Right hindlimb (tissue), 1 donor: ENCODE measurements at regions not wholly inside any gene's neighbourhood (a gene's known extent, or its start where the extent isn't known, plus 50 kb on each side); places are given as distances from the start of the nearest gene placed in this dataset.
A peak's percentile ranks its signal among the peaks of the same experiment; 100 is the strongest.

Source experiments
- DNase-seq: peaks from one replicate; pipeline ENCODE4 v3.0.0-alpha.2; 2018

DNA sequence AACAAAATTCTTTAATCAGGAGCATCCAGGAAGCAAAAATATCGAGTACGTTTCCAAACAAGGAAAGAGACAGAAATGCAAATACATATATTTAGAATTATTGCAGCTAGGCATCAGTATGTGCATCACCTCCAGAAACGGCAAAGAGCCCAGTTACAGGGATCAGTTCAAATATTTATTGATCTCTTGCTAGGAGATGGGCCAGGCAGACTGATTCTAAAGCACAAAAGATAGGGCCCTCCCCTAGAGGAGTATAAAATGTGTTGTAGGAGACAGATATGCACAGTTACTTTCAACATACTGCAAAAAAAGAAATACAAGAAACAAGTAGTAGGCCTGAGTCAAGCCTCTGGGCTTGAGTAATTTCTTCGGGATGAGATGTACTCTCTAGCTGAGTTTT, 80.7 kb upstream of the NHSL1 start:
- no peak for DNase-seq

DNA sequence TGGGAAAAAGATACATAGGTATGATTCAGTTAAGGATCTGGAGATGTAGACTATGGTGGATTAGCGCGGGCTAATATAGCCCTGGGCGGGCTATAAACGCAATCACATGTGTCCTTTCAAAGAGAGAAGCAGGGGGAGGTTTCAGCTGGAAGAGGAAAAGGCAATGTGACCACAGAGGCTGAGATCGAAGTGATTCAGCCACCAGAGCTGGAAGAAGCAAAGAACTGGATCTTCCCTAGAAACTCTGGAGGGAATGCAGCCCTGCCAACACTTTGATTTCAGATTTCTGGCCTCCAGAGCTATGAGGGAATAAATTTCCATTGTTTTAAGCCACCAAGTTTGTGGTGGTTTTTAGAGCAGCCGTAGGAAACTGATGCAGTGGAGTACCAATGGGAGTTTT, 81.5 kb upstream of the NHSL1 start:
- no peak for DNase-seq

DNA sequence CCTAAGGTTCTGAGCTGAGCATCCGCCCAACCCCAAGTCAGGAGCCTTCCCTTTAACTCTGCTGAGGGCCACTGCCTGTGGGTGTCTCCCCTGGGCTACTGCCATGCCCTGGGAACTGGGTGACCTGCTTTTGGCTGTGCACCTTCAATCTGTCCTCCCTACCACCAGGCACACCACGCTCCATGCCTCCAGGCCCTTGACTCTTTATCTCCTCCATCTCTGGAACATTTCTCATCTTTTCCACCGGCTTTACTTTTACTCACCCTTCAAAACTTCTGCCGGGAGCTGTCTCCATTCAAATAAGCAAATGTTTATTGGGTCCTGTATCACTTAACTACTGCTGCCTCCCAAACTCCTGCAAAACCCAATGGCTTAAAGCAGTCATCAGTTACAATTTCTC, 83.3 kb upstream of the NHSL1 start:
- DNase-seq = no peak

GRCh38 chr6:138586638-138587037, 87.3 kb upstream of the NHSL1 start:
- no peak for DNase-seq

- DNase-seq = peak; percentile 73
Observed at GRCh38 chr6:138588805-138589434, 89.6 kb upstream of the NHSL1 start.

DNA sequence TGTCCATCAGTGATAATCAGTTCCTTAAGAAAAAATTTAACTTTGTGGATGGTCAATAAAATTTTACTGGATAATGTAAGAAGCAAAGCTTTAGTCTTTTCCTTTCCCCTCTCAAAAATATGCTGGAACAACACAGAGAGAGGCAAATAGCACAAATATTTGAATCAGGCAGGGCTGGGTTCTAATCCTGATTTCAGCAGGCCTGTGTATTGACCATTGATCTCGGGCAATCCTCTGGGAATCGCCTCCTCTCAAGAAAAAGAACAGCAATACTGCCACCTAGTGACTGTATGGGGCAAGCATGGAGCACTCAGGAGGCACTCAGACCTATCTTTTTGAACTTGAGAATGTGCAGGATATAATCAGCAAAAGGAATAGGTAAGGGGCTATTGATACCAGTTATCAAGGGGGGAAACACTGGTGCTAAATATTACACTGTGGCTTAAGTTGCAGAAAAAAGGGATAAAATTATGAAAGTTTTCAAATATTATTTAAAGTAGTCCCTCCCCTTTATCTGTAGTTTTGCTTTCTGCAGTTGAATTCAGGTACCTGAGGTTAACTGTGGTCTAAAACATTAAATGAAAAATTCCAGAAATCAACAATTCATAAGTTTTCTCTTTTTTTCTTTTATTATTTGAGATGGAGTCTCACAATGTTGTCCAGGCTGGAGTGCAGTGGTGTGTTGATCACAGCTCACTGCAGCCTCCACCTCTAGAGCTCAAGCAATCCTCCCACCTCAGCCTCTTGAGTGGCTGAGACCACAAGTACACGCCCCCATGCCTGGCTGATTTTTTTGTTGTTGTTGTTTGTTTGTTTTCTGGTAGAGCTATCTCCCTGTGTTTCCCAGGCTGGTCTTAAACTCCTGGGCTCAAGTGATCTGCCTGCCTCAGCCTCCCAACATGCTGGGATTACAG, 91.8 kb upstream of the NHSL1 start:
- peak; percentile 54 for DNase-seq

DNA sequence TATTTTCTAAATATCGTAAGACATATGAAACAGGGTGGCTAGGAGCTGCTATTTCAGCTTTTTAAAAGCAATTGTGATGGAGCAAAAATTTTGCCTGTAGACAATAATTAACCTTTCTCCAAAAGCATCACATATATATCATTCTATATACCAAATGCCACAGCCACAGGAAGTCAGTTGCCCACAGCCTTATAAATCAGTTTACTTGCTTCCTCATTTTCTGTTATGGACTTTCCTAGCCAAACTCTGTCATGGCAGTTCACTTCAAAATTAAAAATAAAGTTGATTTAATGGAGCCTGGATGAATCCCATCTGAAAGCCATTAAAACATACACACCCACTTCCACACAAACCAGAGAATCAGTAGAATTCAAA, 93.4 kb upstream of the NHSL1 start:
- DNase-seq = no peak

GRCh38 chr6:138593124-138593877, 94.0 kb upstream of the NHSL1 start:
- DNase-seq = peak; percentile 64

DNA sequence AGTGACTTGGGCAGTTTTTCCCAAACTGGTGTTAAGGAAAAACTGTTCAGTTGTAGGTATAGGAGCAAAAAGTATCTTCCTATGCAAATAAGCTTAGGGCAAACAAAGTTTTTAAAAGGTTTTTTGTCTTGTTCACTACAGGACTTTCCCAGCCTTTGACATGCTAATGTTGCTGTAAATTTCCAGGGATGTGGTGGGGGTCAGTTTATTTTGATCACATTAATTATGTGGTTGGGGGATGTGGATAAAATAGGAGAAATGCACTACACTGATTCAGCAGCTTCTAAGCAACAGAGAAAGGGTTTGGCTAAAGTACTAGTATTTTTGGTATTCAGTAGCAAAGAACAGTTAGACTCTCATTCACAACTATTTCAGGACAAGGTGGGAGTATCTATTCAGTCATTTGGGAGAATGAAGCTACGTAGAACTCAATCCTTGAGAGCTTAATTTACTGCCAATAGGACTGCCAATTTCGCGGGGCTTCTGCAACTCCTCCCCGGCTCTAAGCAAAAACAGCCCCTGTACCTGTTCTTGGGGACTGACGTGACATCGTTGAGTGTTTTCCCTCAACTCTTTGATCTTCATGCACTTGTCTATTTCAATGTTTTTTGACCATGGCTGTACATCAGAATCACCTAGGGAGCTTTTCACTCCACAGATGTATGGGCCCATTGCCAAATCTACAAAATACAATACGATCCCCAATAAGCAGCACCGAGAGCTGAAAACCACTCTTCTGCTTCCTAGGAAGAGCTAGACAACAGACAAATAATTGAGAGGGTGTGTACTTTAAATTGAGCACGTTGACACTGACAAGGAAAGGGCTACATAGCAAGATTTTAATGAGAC, 94.8 kb upstream of the NHSL1 start:
- no peak for DNase-seq

GRCh38 chr6:138594758-138595140, 95.5 kb upstream of the NHSL1 start:
- no peak for DNase-seq

GRCh38 chr6:138596126-138596525, 96.8 kb upstream of the NHSL1 start:
- no peak for DNase-seq

DNA sequence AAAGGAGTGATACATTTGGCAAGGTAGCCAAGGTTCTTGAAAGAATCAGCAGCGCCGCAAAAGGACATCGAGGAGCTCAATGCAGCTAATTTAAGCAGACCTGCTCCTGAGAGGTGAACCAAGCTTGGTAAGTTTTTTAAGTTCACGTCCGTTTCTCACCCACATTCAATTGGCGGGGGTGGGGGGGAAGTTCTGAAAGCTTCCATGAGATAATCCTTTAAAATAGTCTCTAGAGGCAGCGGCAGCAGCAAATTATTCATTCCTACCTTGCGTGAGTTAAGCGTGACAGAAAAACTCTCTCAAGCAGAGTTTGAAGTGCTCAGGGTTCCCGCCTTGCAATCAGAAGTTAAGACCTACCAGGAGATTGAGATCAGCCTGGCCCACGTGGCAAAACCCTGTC, 97.3 kb upstream of the NHSL1 start:
- no peak for DNase-seq

DNA sequence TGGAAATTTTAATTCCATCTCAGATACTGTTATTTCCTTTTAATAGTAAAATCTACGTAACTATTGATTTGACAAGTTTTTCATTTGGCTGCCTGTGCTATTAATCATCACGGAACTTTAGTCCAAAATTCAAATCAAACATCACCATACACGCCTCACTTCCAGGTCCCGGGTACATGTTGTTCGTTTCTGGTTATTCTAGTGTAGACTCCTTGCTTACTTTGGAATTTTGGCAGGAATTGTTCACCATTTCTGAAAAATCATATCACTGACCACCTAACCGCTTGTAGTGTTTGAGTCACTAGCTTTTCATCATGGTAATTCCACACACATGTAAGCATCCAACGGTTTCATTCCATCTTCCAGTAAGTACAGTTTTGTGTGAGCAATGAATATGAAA, 98.0 kb upstream of the NHSL1 start:
- no peak for DNase-seq

DNA sequence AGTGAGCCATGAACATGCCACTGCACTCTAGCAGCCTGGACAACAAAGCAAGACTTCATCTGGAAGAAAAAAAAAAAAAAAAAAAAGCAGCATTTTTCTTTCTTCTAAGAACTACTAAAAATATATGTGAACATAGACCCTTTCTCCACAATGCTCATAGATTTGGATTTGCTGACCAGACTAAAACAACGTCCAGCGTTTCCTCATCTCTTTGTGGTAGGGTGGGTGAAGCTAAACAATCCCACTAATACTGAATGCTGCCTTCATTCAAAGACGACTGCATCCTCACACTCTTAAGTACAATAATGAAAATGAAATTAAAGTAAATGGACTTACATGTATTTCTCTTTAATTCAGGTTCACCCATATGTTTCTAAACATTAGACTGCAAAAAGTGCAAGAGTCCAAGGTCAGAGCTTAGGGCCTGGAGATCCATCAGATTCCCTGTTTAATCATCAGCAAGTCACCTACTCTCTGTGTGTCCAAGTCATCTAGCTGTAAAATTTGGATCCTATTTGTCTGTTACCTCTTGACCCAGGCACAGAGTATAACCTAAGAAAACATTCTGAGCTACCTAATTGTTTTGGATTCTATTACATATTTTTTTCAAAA, 99.4 kb upstream of the NHSL1 start:
- no peak for DNase-seq

DNA sequence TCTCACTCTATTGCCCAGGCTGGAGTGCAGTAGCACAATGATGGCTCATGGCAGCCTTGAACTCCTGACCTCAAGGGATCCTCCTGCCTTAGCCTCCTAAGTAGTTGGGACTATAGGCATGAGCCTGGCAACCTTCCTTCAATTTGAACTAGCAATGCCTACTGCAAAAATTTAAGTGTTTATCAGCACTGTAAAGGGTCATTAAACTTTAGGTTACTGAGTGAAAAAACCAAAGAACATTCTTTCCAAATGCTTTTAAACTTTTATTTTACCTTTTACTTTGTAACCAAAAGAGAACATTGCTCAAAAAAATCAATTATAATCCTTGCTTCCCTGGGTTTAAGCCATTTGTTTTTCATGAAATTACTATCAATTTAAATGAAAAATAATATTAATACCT, 101.0 kb upstream of the NHSL1 start:
- no peak for DNase-seq

GRCh38 chr6:138600726-138601125, 101.4 kb upstream of the NHSL1 start:
- DNase-seq = no peak

GRCh38 chr6:138601128-138601527, 101.8 kb upstream of the NHSL1 start:
- DNase-seq = no peak

DNA sequence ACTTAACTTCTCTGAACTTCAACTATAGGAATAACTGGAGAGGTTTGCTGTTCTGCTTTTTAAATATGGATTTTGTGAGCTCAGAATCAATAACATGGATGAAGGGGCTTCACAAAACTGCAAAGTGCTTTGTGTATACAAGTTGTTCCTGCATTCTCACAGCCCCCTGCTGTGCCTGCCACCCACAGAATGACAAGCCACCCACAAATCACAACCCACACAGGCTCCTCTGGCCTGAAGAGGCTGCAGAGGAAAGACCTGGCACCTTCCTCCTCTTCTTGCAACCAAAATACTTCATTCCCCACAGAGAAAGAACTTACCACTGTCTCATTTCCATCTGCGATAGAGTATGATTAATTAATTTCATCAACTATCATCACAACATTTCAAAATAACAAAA, 106.7 kb upstream of the NHSL1 start:
- no peak for DNase-seq

GRCh38 chr6:138607478-138608433, 108.5 kb upstream of the NHSL1 start:
- DNase-seq = no peak

- DNase-seq = no peak
Observed at GRCh38 chr6:138608896-138609295, 109.6 kb upstream of the NHSL1 start.

DNA sequence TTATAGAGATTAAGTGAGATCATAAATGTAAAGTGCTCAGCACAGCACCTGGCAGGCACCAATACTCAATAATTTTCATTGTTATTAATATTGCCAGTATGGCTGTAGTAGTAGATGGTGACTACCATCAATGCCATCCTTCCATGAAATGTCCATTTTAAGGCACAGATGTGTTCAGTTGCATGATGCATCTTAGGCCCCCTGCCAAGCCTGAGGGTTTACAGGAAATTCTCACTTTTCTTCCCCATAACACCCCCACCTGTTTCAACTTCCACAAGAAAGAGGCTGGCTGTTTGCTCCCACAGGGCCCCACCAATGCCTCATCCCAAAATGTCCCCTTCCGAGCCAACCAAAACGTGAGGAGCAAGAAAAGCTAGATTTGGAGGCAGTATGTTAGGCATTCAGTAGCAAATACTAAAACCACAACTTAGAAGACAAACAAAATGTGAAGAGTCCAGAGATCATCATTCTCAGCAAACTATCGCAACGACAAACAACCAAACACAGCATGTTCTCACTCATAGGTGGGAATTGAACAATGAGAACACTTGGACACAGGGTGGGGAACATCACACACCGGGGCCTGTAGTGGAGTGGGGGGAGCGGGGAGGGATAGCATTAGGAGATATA, 110.6 kb upstream of the NHSL1 start:
- DNase-seq = no peak
